ENCODE measurements at regions not wholly inside any gene's neighbourhood (a gene's known extent, or its start where the extent isn't known, plus 50 kb on each side); places are given as distances from the start of the nearest gene placed in this dataset.

DNA sequence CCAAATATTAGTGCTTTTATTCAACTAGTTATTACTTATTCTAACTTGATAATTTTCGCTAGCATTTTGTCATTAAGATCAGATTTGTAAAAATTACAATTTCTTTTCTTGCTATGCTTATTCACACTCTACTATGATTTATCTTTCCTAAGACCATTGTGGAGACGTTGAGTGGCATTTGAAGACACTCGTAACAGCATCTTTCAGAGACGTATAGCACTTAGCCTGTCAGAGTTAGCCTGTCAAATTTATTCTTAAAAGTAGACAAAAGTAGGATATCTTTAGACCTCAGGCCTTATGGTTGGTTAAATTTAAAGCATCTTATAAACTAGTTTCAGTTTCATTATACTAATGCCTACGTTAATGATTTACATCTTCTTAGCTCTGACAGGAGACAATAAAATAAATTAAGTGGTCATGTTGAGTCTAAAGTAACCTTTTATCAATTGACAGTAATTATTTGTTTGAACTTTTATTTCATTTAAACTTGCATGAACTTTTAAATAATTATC, 1410.1 kb downstream of the MRPL39 start:
- TF ChIP-seq, protein P1, sequence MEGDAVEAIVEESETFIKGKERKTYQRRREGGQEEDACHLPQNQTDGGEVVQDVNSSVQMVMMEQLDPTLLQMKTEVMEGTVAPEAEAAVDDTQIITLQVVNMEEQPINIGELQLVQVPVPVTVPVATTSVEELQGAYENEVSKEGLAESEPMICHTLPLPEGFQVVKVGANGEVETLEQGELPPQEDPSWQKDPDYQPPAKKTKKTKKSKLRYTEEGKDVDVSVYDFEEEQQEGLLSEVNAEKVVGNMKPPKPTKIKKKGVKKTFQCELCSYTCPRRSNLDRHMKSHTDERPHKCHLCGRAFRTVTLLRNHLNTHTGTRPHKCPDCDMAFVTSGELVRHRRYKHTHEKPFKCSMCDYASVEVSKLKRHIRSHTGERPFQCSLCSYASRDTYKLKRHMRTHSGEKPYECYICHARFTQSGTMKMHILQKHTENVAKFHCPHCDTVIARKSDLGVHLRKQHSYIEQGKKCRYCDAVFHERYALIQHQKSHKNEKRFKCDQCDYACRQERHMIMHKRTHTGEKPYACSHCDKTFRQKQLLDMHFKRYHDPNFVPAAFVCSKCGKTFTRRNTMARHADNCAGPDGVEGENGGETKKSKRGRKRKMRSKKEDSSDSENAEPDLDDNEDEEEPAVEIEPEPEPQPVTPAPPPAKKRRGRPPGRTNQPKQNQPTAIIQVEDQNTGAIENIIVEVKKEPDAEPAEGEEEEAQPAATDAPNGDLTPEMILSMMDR (conservative IDR thresholded peaks at IDR 0.05; ENCODE audit: low read depth, low read length): no peak
- H3K4me3 ChIP-seq (ENCODE audit: low read depth, low read length): no peak overlapping the region
- DNase-seq (ENCODE audit: low read depth): no peak

DNA sequence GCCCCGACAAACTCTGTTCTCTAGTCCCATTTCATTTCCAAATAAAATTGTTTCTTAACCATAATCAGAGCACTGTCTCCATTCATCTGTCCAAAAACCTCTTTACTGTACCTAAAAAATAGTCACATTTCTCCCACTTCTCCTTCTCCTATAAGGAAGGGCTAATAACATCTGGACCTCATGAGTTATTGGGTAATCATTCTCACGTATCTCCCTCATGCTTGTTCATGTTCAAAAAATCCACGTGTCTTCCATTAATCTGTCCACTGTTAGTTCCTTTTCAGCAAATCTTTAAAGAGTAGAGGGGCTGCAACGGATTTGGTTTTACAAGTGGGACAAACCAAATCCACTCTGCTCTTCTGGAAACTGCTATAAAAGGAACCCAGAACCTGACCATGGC, 1418.8 kb downstream of the MRPL39 start:
- H3K4me3 ChIP-seq (ENCODE audit: low read depth, low read length): no peak overlapping the region
- no peak for DNase-seq (ENCODE audit: low read depth)
- TF ChIP-seq, protein P1 (conservative IDR thresholded peaks at IDR 0.05; ENCODE audit: low read depth, low read length): no peak

DNA sequence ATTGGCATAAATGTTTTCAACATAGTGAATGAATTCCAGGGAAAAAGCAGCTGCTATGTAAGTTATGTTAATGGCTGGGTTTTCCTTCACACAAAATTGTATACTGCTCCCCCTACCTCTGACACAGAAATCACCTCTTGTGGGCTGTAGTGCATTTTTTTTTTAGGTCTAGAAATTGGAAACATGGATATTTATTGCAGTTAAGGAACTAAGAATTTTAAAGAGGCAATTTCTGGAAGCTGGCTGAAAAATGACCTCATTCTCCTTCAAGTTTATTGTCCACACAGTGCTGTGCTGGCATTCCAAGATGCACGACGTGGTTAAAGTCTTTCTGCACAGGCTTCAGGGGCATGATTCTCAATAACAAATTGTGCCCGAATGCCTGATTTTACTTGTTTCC, 1424.2 kb downstream of the MRPL39 start:
- TF ChIP-seq, protein P1 (conservative IDR thresholded peaks at IDR 0.05; ENCODE audit: low read depth, low read length): no peak
- DNase-seq (ENCODE audit: low read depth): no peak
- H3K4me3 ChIP-seq (ENCODE audit: low read depth, low read length): no peak overlapping the region

DNA sequence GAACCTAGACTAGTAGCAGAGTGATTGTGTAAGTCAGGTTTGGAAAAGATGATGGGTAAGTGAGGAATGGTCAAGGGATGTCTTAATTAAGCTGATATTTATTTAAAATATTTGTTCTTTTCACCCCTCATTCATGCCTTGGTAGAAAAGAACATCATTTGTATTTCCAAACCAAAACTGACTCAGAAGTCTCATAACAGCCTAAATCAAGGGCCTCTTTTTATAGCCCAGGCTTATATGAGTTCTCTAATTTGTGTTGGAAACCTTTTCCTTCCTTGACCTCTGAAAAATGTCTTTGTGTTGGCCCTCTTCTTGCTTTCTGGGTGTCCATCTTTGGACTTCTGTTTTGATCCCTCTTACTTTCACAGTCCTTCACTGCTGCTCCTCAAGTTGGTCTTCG, 1428.2 kb downstream of the MRPL39 start:
- no peak for DNase-seq (ENCODE audit: low read depth)
- TF ChIP-seq, protein P1 (conservative IDR thresholded peaks at IDR 0.05; ENCODE audit: low read depth, low read length): no peak
- H3K4me3 ChIP-seq (ENCODE audit: low read depth, low read length): no peak overlapping the region

DNA sequence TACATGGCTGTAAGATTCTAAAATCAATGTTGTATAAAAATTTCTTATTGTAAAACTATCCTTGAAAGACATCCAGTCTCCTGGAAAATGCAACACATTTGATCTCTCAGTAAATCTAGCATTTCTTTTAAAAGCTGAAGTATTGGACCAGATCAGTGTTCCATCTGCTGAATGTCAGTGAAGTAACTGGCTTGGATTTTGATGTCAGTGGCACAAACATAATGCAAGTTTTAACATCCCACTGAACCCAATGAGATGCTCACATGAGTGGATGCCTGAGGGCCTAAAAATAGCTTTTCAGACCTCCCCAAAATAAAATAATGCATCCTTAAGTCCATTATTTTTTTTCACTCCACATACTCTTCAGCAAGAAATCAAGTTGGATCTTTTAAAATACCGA, 1432.2 kb downstream of the MRPL39 start:
- TF ChIP-seq, protein P1 (conservative IDR thresholded peaks at IDR 0.05; ENCODE audit: low read depth, low read length): no peak
- no peak overlapping the region for H3K4me3 ChIP-seq (ENCODE audit: low read depth, low read length)
- DNase-seq (ENCODE audit: low read depth): no peak

DNA sequence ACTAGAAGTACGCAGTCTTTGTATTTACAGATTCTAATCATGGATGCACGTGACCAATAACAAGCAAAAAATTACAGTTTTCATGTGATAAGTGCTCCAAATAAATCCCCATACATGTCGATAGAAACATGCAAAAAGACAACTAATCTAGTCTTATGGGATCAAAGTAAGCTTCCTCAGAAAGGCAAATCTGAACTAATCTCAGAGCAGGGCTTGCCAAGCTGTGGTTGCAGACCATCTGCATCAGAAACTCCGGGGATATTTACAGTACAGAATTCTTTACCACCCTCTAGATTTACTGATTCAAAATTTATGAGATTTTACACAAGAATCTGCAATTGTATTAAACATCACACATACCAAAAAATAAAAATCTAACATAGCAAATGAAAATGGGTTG, 1435.5 kb downstream of the MRPL39 start:
- no peak overlapping the region for H3K4me3 ChIP-seq (ENCODE audit: low read depth, low read length)
- TF ChIP-seq, protein P1 (conservative IDR thresholded peaks at IDR 0.05; ENCODE audit: low read depth, low read length): no peak
- no peak for DNase-seq (ENCODE audit: low read depth)

DNA sequence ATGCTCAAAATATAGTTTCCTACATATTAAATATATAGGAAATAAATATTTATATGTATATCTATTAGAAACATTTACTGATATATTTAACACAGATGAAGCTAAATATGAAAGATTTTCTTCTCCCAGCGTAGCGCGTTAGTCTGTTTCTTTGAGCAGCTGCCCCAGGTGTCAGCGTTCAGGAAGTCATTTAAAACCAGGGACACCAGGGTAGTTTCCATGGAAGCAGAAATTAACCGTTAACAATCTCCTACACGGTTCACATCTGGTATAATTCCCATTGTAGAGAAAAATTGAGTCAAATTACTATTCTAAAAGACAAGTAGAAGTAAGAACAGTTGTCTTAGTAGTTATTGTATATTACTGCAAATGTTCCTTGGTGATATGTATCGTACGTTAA, 1443.7 kb downstream of the MRPL39 start:
- TF ChIP-seq, protein P1 (conservative IDR thresholded peaks at IDR 0.05; ENCODE audit: low read depth, low read length): no peak
- H3K4me3 ChIP-seq (ENCODE audit: low read depth, low read length): no peak overlapping the region
- no peak for DNase-seq (ENCODE audit: low read depth)
